WTC11 (cell line): ENCODE measurements at regions not wholly inside any gene's neighbourhood (a gene's known extent, or its start where the extent isn't known, plus 50 kb on each side); places are given as distances from the start of the nearest gene placed in this dataset.

Experiments used
- CTCF ChIP-seq: fragments of 200-600 bp; IDR thresholded peaks from 2 replicates; pipeline ENCODE4 v1.8.0; 2022; ENCODE audit warnings: antibody characterized with exemption
- TF ChIP-seq, protein P1 (sequence below): sonication (generic); formaldehyde crosslinking; IDR thresholded peaks from 2 replicates; pipeline ENCODE4 v1.8.1; 2022; ENCODE audit warnings: low read depth, mild to moderate bottlenecking, moderate library complexity, missing genetic modification reagents, borderline replicate concordance

DNA sequence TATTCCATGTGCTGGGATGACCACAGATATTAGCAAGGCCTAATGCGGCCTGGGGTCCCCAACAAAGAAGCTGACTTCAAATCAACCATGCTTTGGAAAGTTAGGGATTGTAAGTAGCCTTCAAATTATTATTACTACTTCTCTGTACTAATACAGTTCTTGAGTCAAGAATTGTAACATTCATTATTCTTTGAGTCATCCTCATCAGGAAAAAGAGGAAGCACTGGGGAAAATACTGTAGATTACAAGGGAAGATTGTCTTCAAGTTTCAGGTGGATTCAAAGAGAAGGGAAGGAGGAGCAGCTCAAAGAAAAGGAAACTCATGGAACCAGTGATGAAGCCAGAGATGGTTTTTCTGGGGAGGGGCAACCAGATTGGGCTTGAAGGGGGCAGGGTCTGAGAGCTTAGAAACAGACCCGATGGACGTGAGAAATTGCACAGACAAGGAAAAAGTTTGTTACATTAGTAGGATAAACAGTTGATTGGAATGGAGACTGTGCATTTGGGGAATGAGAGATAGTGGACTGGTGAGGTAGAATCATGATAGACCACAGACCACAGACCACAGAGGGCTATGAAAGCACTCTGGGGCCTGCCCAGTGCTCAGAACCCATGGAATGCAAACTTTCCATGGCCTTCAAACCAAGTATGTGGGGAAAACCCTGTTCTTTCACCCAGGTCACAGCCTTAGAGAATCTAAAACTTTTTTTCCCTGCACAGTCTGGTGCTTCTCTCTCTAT is 209.9 kb downstream of the ZNF365 start:
- TF ChIP-seq, protein P1, sequence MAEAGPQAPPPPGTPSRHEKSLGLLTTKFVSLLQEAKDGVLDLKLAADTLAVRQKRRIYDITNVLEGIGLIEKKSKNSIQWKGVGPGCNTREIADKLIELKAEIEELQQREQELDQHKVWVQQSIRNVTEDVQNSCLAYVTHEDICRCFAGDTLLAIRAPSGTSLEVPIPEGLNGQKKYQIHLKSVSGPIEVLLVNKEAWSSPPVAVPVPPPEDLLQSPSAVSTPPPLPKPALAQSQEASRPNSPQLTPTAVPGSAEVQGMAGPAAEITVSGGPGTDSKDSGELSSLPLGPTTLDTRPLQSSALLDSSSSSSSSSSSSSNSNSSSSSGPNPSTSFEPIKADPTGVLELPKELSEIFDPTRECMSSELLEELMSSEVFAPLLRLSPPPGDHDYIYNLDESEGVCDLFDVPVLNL (CRISPR knock-in tag), result no peak
- TF ChIP-seq CTCF, result no peak
